ENCODE measurements at regions not wholly inside any gene's neighbourhood (a gene's known extent, or its start where the extent isn't known, plus 50 kb on each side); places are given as distances from the start of the nearest gene placed in this dataset.

DNA sequence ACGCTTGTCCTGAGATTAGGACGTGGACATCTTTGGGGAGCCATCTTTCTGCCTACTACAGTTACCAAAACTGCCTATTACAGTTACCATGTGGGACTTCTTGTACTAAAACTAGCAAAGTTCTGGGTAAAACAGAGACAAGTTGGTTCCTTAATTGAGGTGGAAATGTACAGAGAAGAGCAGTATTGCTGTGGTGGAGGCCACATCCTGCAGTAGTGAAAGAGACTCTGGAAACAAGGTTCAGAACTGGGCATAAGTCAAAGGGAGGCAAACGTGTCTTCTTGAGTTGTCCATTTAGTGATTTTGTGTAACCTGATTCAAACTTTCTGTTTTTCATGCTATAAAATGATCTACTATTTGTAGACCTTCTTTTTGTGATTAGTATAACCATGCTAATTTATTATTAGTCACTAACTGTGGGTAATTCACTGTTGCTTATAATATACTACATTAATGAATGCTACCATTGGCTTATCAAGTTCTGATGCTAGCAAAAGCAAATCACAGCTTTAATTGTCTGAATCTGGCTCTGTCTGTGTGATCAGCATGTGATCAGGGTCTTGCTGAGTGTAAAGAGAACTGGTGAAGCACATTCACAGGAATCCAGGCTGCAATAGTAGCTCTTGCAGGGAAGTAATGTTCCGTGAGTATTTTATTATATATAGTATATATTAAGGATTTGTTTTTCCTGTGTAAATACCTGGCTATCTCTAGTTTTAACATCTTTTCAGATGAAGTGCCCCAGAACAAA lies 207.9 kb upstream of the GAP43 start:
- FAIRE-seq = no peak
- TF ChIP-seq, protein P1, sequence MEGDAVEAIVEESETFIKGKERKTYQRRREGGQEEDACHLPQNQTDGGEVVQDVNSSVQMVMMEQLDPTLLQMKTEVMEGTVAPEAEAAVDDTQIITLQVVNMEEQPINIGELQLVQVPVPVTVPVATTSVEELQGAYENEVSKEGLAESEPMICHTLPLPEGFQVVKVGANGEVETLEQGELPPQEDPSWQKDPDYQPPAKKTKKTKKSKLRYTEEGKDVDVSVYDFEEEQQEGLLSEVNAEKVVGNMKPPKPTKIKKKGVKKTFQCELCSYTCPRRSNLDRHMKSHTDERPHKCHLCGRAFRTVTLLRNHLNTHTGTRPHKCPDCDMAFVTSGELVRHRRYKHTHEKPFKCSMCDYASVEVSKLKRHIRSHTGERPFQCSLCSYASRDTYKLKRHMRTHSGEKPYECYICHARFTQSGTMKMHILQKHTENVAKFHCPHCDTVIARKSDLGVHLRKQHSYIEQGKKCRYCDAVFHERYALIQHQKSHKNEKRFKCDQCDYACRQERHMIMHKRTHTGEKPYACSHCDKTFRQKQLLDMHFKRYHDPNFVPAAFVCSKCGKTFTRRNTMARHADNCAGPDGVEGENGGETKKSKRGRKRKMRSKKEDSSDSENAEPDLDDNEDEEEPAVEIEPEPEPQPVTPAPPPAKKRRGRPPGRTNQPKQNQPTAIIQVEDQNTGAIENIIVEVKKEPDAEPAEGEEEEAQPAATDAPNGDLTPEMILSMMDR (IDR thresholded peaks at IDR 0.05; ENCODE audit: insufficient read depth, missing control alignments) = no peak

DNA sequence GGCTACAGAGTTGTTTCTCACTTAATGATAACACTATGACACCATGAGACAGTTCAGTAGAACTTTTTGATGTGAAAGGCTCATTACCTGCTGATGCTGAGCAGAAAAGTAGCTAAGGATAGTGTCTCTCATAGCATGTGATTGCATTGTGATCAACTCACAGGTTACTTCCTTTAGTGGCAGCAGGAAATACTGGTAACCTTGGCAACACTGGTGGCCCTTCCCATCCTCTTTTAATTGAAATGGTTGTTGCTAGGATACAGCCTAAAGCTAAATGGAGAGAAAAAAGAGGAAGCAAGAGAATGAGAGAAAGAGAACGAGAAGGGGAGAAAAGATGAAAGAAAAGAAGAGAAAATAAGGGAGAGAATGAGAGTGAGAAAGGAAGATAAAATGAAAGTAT lies 204.7 kb upstream of the GAP43 start:
- TF ChIP-seq, protein P1 (IDR thresholded peaks at IDR 0.05; ENCODE audit: insufficient read depth, missing control alignments) = no peak
- FAIRE-seq (no peak), DNase-seq (ENCODE audit: insufficient read length, low spot score) (no peak)

More for the DNA sequence above, 207.9 kb upstream of the GAP43 start:
- no peak for DNase-seq (ENCODE audit: insufficient read length, low spot score)

DNA sequence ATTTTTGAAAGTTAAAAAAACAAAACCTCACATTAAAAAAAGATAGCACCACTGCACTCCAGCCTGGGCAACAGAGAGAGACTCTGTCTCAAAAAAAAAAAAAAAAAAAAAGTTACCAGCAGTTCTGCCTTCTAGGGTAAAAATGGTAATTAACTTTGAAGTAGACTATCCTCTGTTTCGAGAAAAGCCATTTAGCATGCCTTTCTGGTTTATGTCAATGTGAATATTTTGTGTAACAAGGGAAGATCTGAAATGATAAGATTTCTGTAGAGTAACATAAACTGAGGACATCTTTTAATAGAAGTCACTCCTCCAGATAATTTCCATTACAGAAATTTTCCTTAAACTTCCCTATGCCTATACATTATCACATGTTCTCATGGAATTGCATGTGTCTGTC lies 203.2 kb upstream of the GAP43 start:
- no peak for DNase-seq (ENCODE audit: insufficient read length, low spot score)
- TF ChIP-seq, protein P1 (IDR thresholded peaks at IDR 0.05; ENCODE audit: insufficient read depth, missing control alignments) = no peak
- FAIRE-seq = no peak

DNA sequence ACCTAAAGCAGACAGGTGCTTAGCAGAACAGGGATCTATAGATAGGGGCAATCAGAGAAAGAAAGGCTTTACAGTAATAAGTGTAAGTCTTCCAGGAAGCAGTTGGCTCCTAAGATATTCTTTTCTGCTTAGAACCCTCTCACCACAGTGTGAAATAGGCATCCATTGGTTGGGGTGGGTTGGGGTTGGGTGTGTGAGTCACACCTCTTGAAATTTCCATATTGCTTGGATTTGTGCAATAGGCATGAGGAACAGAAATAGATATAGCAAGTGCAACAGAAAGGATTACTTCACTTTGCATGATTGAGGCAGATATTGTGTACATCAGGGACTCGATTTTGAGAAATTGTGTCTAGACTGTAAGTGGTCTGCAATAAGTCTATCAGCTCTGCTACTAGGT lies 200.1 kb upstream of the GAP43 start:
- DNase-seq (ENCODE audit: insufficient read length, low spot score) (no peak), FAIRE-seq (no peak)
- TF ChIP-seq, protein P1 (IDR thresholded peaks at IDR 0.05; ENCODE audit: insufficient read depth, missing control alignments) = no peak

DNA sequence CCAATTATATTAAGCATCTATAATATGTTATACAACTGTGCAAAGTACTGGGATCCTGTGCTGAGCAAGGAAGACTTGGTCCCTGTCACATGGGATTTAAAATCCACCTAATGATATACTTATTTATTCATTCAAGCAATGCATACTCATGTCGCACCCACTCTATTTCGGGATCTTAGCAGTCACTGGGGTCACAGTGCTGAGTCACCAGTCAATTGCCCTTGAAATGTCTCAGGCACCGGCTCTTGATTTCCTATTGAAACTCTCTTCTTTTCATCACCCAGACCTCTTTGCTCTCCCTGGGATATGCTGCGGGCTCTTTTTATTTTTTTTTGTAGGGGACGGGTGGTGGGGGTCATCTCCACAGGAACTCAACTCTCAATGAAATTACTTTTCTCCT lies 194.5 kb upstream of the GAP43 start:
- no peak for FAIRE-seq
- no peak for DNase-seq (ENCODE audit: insufficient read length, low spot score)
- TF ChIP-seq, protein P1 (IDR thresholded peaks at IDR 0.05; ENCODE audit: insufficient read depth, missing control alignments) = no peak

DNA sequence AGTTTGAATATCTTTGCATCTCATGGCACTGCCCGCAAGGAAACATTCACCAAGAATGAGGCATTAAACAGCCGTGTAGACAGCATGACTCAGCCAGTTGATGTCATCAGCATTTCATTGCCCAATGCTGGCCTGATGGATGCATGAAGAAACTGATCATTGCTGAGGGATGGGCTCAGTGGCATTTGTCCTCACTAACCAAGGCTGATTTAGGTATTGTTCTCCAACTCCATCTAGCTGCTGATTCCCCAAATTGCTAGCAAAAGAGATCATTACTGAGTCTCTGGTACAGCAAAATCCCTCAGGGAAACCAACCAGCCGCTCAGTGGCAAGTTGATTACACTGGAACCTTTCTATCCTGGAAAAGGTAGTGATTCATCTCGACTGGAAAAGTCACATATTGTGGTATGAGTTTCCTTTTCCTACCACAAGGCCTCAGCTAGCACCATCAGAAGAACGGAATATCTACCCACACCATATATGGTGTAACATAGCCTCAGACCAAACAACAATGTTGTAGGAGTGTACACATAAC lies 186.5 kb upstream of the GAP43 start:
- no peak for DNase-seq (ENCODE audit: insufficient read length, low spot score)
- no peak for FAIRE-seq
- TF ChIP-seq, protein P1 (IDR thresholded peaks at IDR 0.05; ENCODE audit: insufficient read depth, missing control alignments) = no peak

DNA sequence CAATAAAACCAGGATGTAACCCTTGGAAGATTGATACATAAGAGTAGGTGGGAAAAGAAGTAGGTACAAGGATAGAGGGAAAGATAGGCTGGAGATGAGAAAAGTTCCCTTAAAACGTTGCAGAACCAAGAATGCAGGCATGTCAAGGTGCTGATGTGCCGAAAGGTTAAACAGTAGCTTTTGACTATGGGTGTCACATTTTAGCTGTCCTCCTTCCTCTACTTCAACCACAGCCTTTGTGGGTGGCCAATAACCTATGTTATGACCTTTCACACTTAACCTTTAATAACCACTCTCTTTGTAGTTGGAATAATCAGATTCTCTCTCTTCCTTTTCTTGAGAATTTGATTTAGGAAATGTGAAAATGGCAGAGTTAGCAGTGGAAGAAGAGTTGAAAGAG lies 184.5 kb upstream of the GAP43 start:
- no peak for FAIRE-seq
- TF ChIP-seq, protein P1 (IDR thresholded peaks at IDR 0.05; ENCODE audit: insufficient read depth, missing control alignments) = no peak
- DNase-seq (ENCODE audit: insufficient read length, low spot score) = no peak

Measured in D721Med (cell line).